SK-N-SH (cell line): ENCODE measurements at regions not wholly inside any gene's neighbourhood (a gene's known extent, or its start where the extent isn't known, plus 50 kb on each side); places are given as distances from the start of the nearest gene placed in this dataset.

Experiments used
- CTCF ChIA-PET: fragments of 300-600, 350-600 bp; formaldehyde crosslinking; extraction: SDS; loops from one replicate; lab custom pipeline; 2021; lab: Yijun Ruan, JAX
- POLR2A ChIA-PET: fragments of 350-600 bp; sonication (Branson Sonifier 250); formaldehyde crosslinking; extraction: SDS; loops from one replicate; lab custom pipeline; 2020; ENCODE audit warnings: antibody characterized with exemption, inconsistent platforms; lab: Yijun Ruan, JAX
- DNase-seq: peaks from one replicate; pipeline ENCODE4 v3.0.0; 2012
- H2AFZ ChIP-seq: fragments of 200-600 bp; sonication (generic); 2 replicates; pipeline ENCODE4 v1.8.1; 2016; ENCODE audit warnings: antibody characterized with exemption, mild to moderate bottlenecking, low read depth
- H3F3A ChIP-seq: fragments of 200-600 bp; sonication (generic); replicated peaks from 2 replicates; pipeline ENCODE3; 2016; ENCODE audit warnings: antibody characterized with exemption, mild to moderate bottlenecking; ENCODE audit not compliant: insufficient read depth
- H3K27ac ChIP-seq, 2 experiments: fragments of 200-500 bp in 1 of 2; fragments of 200-600 bp in 1 of 2; sonication (Bioruptor generic) in 1 of 2; sonication (generic), shearing (Covaris generic) in 1 of 2; 2 replicates each; pipeline versions ENCODE4 v1.5.1 to v1.6.1; 2014 to 2016; ENCODE audit warnings: low read depth in 2 of 2, inconsistent platforms in 1 of 2, low read length in 1 of 2, mild to moderate bottlenecking in 1 of 2, mixed read lengths in 1 of 2
- H3K27me3 ChIP-seq: fragments of 200-600 bp; sonication (generic), shearing (Covaris generic); 2 replicates; pipeline ENCODE4 v1.6.1; 2016; ENCODE audit warnings: mixed run types; ENCODE audit not compliant: insufficient read depth
- H3K36me3 ChIP-seq, 2 experiments: fragments of 200-500 bp in 1 of 2; fragments of 200-600 bp in 1 of 2; sonication (Bioruptor generic) in 1 of 2; sonication (generic) in 1 of 2; replicated peaks in 1 of 2; 2 replicates each; pipeline versions ENCODE3 to v1.5.1; 2014 to 2016; ENCODE audit warnings: low read length in 1 of 2, mild to moderate bottlenecking in 1 of 2; ENCODE audit not compliant: insufficient read depth in 2 of 2, control insufficient read depth in 1 of 2
- H3K4me1 ChIP-seq, 2 experiments: fragments of 200-500 bp in 1 of 2; fragments of 200-600 bp in 1 of 2; sonication (Bioruptor generic) in 1 of 2; sonication (generic), shearing (Covaris generic) in 1 of 2; 2 replicates each; pipeline versions ENCODE4 v1.5.1 to v1.6.1; 2014 to 2016; ENCODE audit warnings: low read depth in 1 of 2, low read length in 1 of 2, mixed run types in 1 of 2; ENCODE audit not compliant: insufficient read depth in 2 of 2, control insufficient read depth in 1 of 2
- H3K4me2 ChIP-seq: fragments of 200-600 bp; sonication (generic), shearing (Covaris generic); 2 replicates; pipeline ENCODE4 v1.6.1; 2017; ENCODE audit warnings: mixed run types
- H3K4me3 ChIP-seq, 2 experiments: fragments of 200-500 bp in 1 of 2; fragments of 200-600 bp in 1 of 2; sonication (Bioruptor generic) in 1 of 2; sonication (generic), shearing (Covaris generic) in 1 of 2; 2 replicates each; pipeline versions ENCODE4 v1.5.1 to v1.8.1; 2014 to 2016; ENCODE audit warnings: low read depth in 2 of 2, inconsistent platforms in 1 of 2, low read length in 1 of 2, mild to moderate bottlenecking in 1 of 2, mixed read lengths in 1 of 2, moderate library complexity in 1 of 2
- H3K79me2 ChIP-seq: fragments of 200-600 bp; sonication (generic); 2 replicates; pipeline ENCODE4 v1.8.1; 2017; ENCODE audit warnings: mild to moderate bottlenecking; ENCODE audit not compliant: insufficient read depth
- H3K9ac ChIP-seq: fragments of 200-600 bp; sonication (generic); 2 replicates; pipeline ENCODE4 v1.6.1; 2017; ENCODE audit warnings: mixed run types
- H3K9me2 ChIP-seq: fragments of 200-600 bp; sonication (generic); 2 replicates; pipeline ENCODE4 v1.6.1; 2017; ENCODE audit warnings: mixed run types
- H3K9me3 ChIP-seq: fragments of 200-600 bp; sonication (generic); 2 replicates; pipeline ENCODE4 v1.6.1; 2017; ENCODE audit warnings: mixed run types, mild to moderate bottlenecking, moderate library complexity
- H4K20me1 ChIP-seq: fragments of 200-600 bp; sonication (generic); 2 replicates; pipeline ENCODE4 v1.6.1; 2017; ENCODE audit warnings: mild to moderate bottlenecking, mixed run types; ENCODE audit not compliant: insufficient read depth
- CHD2 ChIP-seq: fragments of 150-350 bp; IDR thresholded peaks from 2 replicates; pipeline ENCODE4 v1.6.1; 2018; ENCODE audit warnings: low read length; ENCODE audit not compliant: partially characterized antibody
- EP300 ChIP-seq, 2 experiments: IDR thresholded peaks; 2 replicates each; pipeline versions ENCODE4 v1.4.0 to v1.6.1; 2012; ENCODE audit warnings: borderline replicate concordance in 1 of 2, low read depth in 1 of 2, low read length in 1 of 2
- EZH2phosphoT487 ChIP-seq: fragments of 200-600 bp; sonication (generic); IDR thresholded peaks from 2 replicates; pipeline ENCODE4 v1.6.1; 2017; ENCODE audit warnings: low read depth, mixed run types, mild to moderate bottlenecking, antibody characterized with exemption, moderate library complexity, borderline replicate concordance
- FOSL2 ChIP-seq: IDR thresholded peaks from 2 replicates; pipeline ENCODE4 v1.4.0; 2012; ENCODE audit warnings: low read depth, mild to moderate bottlenecking, moderate library complexity, borderline replicate concordance
- FOXJ3 ChIP-seq: sonication (generic); formaldehyde crosslinking; IDR thresholded peaks from 2 replicates; pipeline ENCODE4 v1.5.1; 2020; ENCODE audit warnings: mild to moderate bottlenecking, missing genetic modification reagents
- GABPA ChIP-seq: IDR thresholded peaks from 2 replicates; pipeline ENCODE4 v1.4.0; 2012; ENCODE audit warnings: low read depth, mild to moderate bottlenecking
- IRF3 ChIP-seq: fragments of 150-350 bp; IDR thresholded peaks from 2 replicates; pipeline ENCODE4 v1.6.1; 2016; ENCODE audit warnings: mild to moderate bottlenecking, low read depth, low read length
- NFIC ChIP-seq: IDR thresholded peaks from 2 replicates; pipeline ENCODE4 v1.4.0; 2012; ENCODE audit warnings: borderline replicate concordance
- RCOR1 ChIP-seq: fragments of 150-350 bp; IDR thresholded peaks from 2 replicates; pipeline ENCODE4 v1.6.1; 2017; ENCODE audit warnings: antibody characterized with exemption, low read length
- REST ChIP-seq: IDR thresholded peaks from 2 replicates; pipeline ENCODE4 v1.6.1; 2012; ENCODE audit warnings: mild to moderate bottlenecking, low read depth, low read length, moderate library complexity
- RFX5 ChIP-seq: IDR thresholded peaks from 2 replicates; pipeline ENCODE4 v1.6.1; 2012; ENCODE audit warnings: mild to moderate bottlenecking, improper control_type of control experiment, low read length
- SMC3 ChIP-seq: IDR thresholded peaks from 2 replicates; pipeline ENCODE4 v1.6.1; 2012; ENCODE audit warnings: low read depth, low read length, improper control_type of control experiment
- TEAD4 ChIP-seq: IDR thresholded peaks from 2 replicates; pipeline ENCODE4 v1.4.0; 2012; ENCODE audit warnings: mild to moderate bottlenecking, borderline replicate concordance; ENCODE audit not compliant: insufficient read depth
- USF2 ChIP-seq: fragments of 150-350 bp; IDR thresholded peaks from 2 replicates; pipeline ENCODE4 v1.6.1; 2017; ENCODE audit warnings: antibody characterized with exemption, low read length, low read depth, borderline replicate concordance
- ZBTB33 ChIP-seq: IDR thresholded peaks from 2 replicates; pipeline ENCODE4 v1.4.0; 2012; ENCODE audit warnings: low read depth, borderline replicate concordance
- WGBS: methylation state at CpG from one replicate; pipeline ENCODE4 v1.1.6; 2017; ENCODE audit warnings: low lambda C conversion rate; 5-methylcytosine and 5-hydroxymethylcytosine counted together

GRCh38 chr10:21205328-21205727 lies 308.2 kb upstream of the NEBL start (continued):
- TF ChIP-seq IRF3 (no peak), GABPA (no peak), EZH2phosphoT487 (no peak)

- Histone ChIP-seq H3K36me3 (no peaks in the 10 kb centered on the region), H3K9me2 (no peaks in the 10 kb centered on the region), H3K4me2 (no peak overlapping the region), H3K9ac (no peak overlapping the region), H3K9me3 (no peaks in the 10 kb centered on the region), H3K4me3 (no peak overlapping the region), H4K20me1 (no peaks in the 10 kb centered on the region), H3K27me3 (no peaks in the 10 kb centered on the region), H3K27ac (no peak overlapping the region), H2AFZ (no peak overlapping the region), H3K79me2 (no peaks in the 10 kb centered on the region), H3F3A (no peaks in the 10 kb centered on the region), H3K4me1 (no peaks in the 10 kb centered on the region)
- POLR2A ChIA-PET, result no interaction called here
- CTCF ChIA-PET, result interaction anchor here (1.3 kb wide), 1 partner anchor 12 kb away, joined by 4 read pairs; no protein-coding TSS in a partner anchor
- DNase-seq, result no peak
- 62% methylated on average over 10 of the region's 10 CpGs for WGBS
- TF ChIP-seq FOSL2, result no peak
- TF ChIP-seq, all 33 proteins: peak for 0
Measured at GRCh38 chr10:21203473-21204107, 306.5 kb upstream of the NEBL start.

GRCh38 chr10:21202776-21203462 lies 305.8 kb upstream of the NEBL start:
- ChIA-PET POLR2A (no interaction called here), CTCF (interaction anchor here (1.3 kb wide), 1 partner anchor 10 kb away, joined by 3 read pairs; no protein-coding TSS in a partner anchor)
- H3K9me2 ChIP-seq, result no peaks in the 10 kb centered on the region
- H3K4me2 ChIP-seq, result no peak overlapping the region
- no peak overlapping the region for H3K9ac ChIP-seq
- H3K36me3 ChIP-seq, result no peaks in the 10 kb centered on the region
- no peaks in the 10 kb centered on the region for H4K20me1 ChIP-seq
- no peaks in the 10 kb centered on the region for H3K4me1 ChIP-seq
- WGBS, result 48% methylated on average over 5 of the region's 5 CpGs
- no peaks in the 10 kb centered on the region for H3K27me3 ChIP-seq
- H3K79me2 ChIP-seq, result no peaks in the 10 kb centered on the region
- no peak for DNase-seq
- no peak overlapping the region for H3K4me3 ChIP-seq
- H2AFZ ChIP-seq, result no peak overlapping the region
- no peak overlapping the region for H3K27ac ChIP-seq
- 0 out of 2 replicates have a peak, but pooled peaks cover 5% of the 10 kb centered on the region for H3K9me3 ChIP-seq
- H3F3A ChIP-seq, result no peaks in the 10 kb centered on the region
- TF ChIP-seq FOXJ3, result no peak
- TF ChIP-seq USF2, result no peak
- no peak for TF ChIP-seq RFX5
- no peak for TF ChIP-seq EP300 (IDR thresholded peaks at IDR 0.05; ENCODE audit: borderline replicate concordance in 1 of 2, low read depth in 1 of 2, low read length in 1 of 2)
- TF ChIP-seq REST, result no peak
- TF ChIP-seq RCOR1, result no peak
- TF ChIP-seq ZBTB33, result no peak
- no peak for TF ChIP-seq EZH2phosphoT487
- TF ChIP-seq TEAD4, result no peak
- no peak for TF ChIP-seq SMC3
- TF ChIP-seq NFIC, result no peak
- no peak for TF ChIP-seq CHD2
